Sigmoid colon (tissue), 4 donors: ENCODE measurements at regions not wholly inside any gene's neighbourhood (a gene's known extent, or its start where the extent isn't known, plus 50 kb on each side); places are given as distances from the start of the nearest gene placed in this dataset.

Experiments
- CTCF ChIP-seq, 4 experiments: fragments of 450-650 bp in 3 of 4; fragments of 200-600 bp in 1 of 4; IDR thresholded peaks; one replicate each; pipeline ENCODE4 v1.5.1; 2016 to 2019; ENCODE audit warnings: antibody characterized with exemption in 4 of 4, mild to moderate bottlenecking in 3 of 4, moderate library complexity in 2 of 4
- POLR2A ChIP-seq, 2 donors: fragments of 450-650 bp; IDR thresholded peaks; one replicate each; pipeline ENCODE4 v1.6.1; 2016; ENCODE audit warnings: antibody characterized with exemption in 2 of 2, mild to moderate bottlenecking in 2 of 2, moderate library complexity in 2 of 2
- POLR2AphosphoS5 ChIP-seq, 4 donors: sonication (generic); formaldehyde crosslinking; IDR thresholded peaks; one replicate each; pipeline ENCODE4 v1.6.1; 2017; ENCODE audit warnings: antibody characterized with exemption in 4 of 4

GRCh38 chr3:193875601-193876321 lies 260.2 kb upstream of the HES1 start:
- no peak for TF ChIP-seq POLR2AphosphoS5 (IDR thresholded peaks at IDR 0.05)
- TF ChIP-seq CTCF (IDR thresholded peaks at IDR 0.05), result no peak
- TF ChIP-seq POLR2A (IDR thresholded peaks at IDR 0.05), result no peak
